ENCODE measurements at regions not wholly inside any gene's neighbourhood (a gene's known extent, or its start where the extent isn't known, plus 50 kb on each side); places are given as distances from the start of the nearest gene placed in this dataset.

DNA sequence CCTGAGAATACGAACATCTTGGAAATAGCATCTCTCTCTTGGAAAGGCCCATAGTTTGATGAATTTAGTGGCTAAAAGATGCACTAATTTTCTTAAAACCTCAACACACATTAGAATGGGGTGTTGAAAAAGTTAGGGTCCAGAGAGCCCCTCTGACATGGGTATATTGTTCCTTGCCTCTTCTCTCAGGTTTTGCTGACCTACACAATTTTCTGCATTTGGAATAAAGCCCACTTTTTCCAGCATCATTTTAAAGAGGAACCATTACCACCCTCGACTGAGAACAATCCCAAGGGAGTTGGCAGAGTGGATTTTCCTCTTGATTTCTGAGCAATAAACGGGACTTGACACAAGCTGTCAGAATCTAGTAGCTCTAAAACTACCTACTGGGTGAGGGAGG, 156.1 kb downstream of the PMP22 start:
- DNase-seq, result no peak

- no peak for DNase-seq
These were observed 158.6 kb downstream of the PMP22 start for GRCh38 chr17:15106540-15106939.

GRCh38 chr17:15103785-15104184, 161.3 kb downstream of the PMP22 start:
- DNase-seq, result no peak

- no peak for DNase-seq
These were observed 164.0 kb downstream of the PMP22 start for GRCh38 chr17:15101175-15101574.

GRCh38 chr17:15096511-15096910, 168.6 kb downstream of the PMP22 start:
- no peak for DNase-seq

GRCh38 chr17:15095935-15096334, 169.2 kb downstream of the PMP22 start:
- no peak for DNase-seq

DNA sequence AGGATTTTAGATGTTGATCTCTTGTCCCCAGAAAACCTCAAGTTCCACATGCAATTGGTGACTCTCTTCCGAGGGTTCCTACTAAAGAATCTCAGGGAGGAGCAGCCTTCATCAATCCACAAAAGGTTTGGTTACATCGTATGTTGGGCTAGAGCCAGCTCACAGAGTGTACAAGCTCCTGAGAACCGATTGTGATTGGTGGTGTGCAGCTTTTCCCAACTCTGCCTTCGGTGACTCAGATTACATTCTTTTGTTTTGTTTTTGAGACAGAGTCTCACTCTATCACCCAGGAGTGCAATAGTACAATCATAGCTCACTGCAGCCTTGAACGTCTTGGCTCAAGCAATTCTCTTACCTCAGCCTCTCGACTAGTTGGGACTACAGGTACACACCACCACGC, 172.4 kb downstream of the PMP22 start:
- DNase-seq, result no peak

- DNase-seq, result no peak
These were observed 172.9 kb downstream of the PMP22 start for GRCh38 chr17:15092261-15092660.

- DNase-seq, result no peak
These were observed 173.3 kb downstream of the PMP22 start for GRCh38 chr17:15091825-15092224.

GRCh38 chr17:15090533-15090932, 174.6 kb downstream of the PMP22 start:
- no peak for DNase-seq

GRCh38 chr17:15087946-15088345, 177.2 kb downstream of the PMP22 start:
- no peak for DNase-seq

DNA sequence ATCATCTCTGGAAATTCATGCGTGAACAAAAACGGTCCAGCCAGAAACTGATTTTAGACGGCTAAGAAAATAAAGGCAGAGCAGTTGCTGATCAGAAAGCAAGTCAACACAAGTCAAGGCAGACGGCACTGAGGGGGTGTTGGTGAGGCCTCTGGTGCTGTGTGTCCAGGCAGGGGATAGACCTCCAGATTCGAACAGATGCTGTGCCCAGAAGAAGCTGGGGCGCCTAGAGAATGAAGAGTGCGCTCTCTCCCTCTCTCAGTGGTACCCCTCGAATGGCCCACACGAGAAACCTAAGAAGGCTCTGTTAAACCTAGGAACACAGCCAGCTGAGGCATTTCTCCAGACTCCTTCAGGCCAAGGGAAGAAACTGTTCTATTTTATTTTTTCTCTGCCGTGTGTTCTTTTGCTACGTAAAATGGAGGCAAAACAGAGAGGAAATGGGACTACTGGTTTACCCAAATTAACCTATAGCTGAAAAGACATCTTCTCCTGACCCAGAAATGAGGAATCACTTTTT, 178.3 kb downstream of the PMP22 start:
- DNase-seq, result no peak

GRCh38 chr17:15085890-15086677, 179.0 kb downstream of the PMP22 start:
- no peak for DNase-seq

GRCh38 chr17:15083225-15083624, 181.9 kb downstream of the PMP22 start:
- DNase-seq, result no peak

DNA sequence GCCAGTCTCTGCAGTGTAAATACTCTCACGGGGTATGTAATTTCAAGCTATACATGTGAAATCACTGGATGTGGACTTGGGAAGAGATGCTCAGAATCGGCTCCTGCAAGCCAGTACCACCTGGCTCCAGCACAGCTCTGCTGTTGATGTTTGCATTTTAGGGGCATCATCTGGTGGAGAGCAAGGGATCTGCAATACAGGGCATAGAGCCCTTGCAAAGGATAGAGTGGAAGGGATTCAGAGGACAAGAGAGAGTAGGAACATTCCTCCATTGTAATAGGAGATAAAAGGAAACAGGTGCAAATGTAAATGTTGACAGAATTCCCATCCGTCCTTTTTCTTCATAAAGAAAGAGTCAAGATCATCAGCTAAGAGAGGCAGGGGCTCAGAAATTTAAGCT, 184.1 kb downstream of the PMP22 start:
- no peak for DNase-seq

DNA sequence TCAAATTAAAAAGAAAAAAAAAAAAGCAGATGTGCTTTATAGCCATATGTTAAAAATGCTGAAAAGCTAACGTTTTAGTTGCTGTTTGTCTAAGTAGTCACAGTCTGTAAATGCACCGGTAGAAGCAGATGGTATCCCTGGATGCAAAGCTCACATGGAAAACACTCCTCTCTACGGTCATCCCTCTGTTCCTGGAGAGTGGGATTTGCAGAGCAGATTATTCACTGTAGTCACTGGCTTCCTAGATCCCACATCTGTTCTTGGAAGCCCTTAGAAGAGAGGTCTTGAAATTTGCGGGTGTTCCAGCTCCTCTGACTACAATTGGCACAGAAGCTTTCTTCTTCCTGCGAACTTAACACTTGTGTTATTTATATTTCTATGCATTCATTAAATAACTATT, 186.6 kb downstream of the PMP22 start:
- no peak for DNase-seq

GRCh38 chr17:15076991-15077663, 188.0 kb downstream of the PMP22 start:
- DNase-seq, result no peak

DNA sequence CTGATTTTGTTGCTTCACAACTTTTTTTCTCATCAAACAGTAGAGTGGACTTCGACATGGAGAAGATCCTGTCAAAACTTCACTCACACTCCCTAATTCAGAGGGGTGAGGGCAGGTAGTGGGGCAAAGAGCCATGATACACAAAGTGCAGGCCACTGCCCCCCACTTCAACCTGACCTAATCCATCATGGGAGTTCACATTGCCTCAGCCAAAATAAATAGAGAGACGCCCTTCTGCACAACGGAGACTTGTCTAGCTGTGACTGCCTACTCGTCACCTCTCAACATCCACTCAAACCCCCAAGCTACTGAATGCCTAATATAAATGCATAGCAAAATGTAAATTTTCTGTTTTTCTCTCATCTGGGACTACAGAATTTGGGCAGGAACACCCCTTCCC, 213.2 kb downstream of the PMP22 start:
- no peak for DNase-seq

- DNase-seq, result no peak
These were observed 215.3 kb downstream of the PMP22 start for GRCh38 chr17:15049795-15050160.

DNA sequence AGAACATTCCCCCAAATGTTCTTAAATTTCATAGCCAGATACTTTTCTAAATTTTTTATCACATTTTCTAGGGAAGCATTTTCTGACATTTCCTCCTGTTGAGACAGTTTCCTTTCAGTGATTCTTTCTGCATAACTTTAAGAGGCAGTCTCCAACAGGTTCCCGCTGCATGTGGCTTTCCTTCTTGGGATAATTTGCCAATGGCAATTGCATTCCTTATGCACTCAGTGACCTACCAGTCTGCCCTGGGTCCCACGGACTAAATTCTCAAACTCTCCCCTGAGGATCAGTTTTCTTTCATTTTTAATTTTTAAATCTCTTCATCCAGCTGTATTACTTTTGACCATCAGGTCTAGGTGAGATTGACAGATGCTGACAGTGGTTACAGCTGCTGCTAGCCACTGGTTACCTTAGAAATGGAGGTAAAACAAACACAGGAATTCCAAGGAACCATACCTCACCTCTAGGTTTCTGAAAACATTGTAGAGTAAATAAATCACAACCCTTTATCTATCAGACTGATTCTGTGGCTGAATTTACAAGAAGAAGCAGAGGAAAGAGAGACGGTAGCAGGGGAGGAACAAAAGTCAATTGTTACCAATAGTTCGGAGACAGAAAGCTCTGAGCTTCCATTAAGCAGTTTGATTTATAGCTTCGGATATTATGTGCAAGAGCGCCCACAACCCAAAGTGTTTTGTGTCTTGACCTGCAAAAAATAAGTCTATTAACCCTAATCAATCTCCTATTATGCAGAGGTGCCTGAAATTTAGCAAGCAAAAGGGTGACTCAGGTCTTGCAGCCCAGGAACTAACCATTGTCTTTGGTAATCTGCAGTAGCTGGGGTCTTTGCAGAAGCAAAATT, 216.0 kb downstream of the PMP22 start:
- no peak for DNase-seq

DNA sequence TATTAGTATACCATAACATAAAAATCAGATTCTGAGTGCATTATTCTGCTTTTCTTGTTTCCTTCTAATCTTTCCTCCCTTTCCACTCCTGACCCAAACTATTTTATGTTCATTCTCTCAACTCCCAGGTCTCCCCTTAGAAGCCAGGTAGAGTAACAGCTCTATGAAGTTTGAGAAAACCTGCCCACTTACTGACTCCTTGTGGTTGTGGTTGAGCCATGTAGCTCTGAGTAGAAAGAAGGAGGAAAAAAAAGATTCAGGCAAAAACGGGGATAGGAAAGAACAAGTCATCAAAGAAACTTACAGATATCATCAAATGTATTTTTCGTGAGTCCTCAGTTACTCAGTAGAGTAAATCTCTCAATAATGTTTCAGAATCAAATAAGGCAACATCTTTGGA, 216.7 kb downstream of the PMP22 start:
- DNase-seq, result no peak

GRCh38 chr17:15042311-15042710, 222.8 kb downstream of the PMP22 start:
- DNase-seq, result no peak

GRCh38 chr17:15039366-15039765, 225.8 kb downstream of the PMP22 start:
- DNase-seq, result no peak

DNA sequence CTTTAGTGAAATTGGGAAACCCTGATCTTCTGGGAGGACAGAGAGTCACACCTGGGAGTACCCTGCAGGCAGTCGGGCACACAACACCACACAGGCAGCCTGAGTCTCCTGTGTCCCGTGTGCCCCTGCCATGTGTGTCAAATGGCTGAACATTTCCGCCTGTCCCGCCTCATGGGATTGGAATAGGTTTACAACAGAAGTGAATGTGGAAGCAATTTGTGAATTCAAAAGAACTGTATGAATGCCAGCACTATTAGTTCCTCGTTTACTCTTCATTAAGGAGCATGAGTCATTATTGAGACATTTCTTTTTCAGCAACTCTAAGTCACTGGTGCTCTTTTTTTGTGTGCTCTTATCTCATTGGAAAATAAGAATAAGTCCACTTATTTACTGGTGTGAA, 226.5 kb downstream of the PMP22 start:
- no peak for DNase-seq

Data from activated CD8-positive, alpha-beta memory T cell treated with anti-CD3 and anti-CD28 coated beads for 24 hours (primary cell).